Fibroblast of lung (primary cell): ENCODE measurements at regions not wholly inside any gene's neighbourhood (a gene's known extent, or its start where the extent isn't known, plus 50 kb on each side); places are given as distances from the start of the nearest gene placed in this dataset.

Source experiments
- DNase-seq, 2 donors: peaks; one replicate each; pipeline versions ENCODE4 v3.0.0 to v3.0.0-alpha.2; 2010; ENCODE audit warnings: low read depth in 2 of 2
- H2AFZ ChIP-seq: 2 replicates; pipeline ENCODE4 v1.5.1; 2012; ENCODE audit warnings: low read length, control low read depth, inconsistent platforms
- H3K27ac ChIP-seq: 2 replicates; pipeline ENCODE4 v1.5.1; 2011; ENCODE audit warnings: low read length, control low read depth; ENCODE audit not compliant: insufficient read depth
- H3K27me3 ChIP-seq: 2 replicates; pipeline ENCODE4 v1.5.1; 2011; ENCODE audit warnings: mild to moderate bottlenecking, low read length; ENCODE audit not compliant: control insufficient read depth, insufficient read depth
- H3K36me3 ChIP-seq: 2 replicates; pipeline ENCODE4 v1.5.1; 2011; ENCODE audit warnings: low read length; ENCODE audit not compliant: control insufficient read depth, insufficient read depth
- H3K4me1 ChIP-seq: 2 replicates; pipeline ENCODE4 v1.5.1; 2011; ENCODE audit warnings: low read length; ENCODE audit not compliant: control insufficient read depth, insufficient read depth; ENCODE audit errors: extremely low read depth
- H3K4me2 ChIP-seq: 2 replicates; pipeline ENCODE4 v1.5.1; 2011; ENCODE audit warnings: low read length, control low read depth; ENCODE audit not compliant: insufficient read depth; ENCODE audit errors: extremely low read depth
- H3K4me3 ChIP-seq, 4 experiments: fragments of 200-600 bp in 1 of 4; sonication (generic) in 1 of 4; replicated peaks in 1 of 4; 2 replicates each; pipeline ENCODE4 v1.5.1; 2011 to 2016; ENCODE audit warnings: low read length in 4 of 4, low read depth in 3 of 4, mild to moderate bottlenecking in 3 of 4, control low read depth in 2 of 4, inconsistent platforms in 1 of 4, mixed read lengths in 1 of 4; ENCODE audit not compliant: insufficient read depth in 1 of 4; ENCODE audit errors: control extremely low read depth in 1 of 4
- H3K79me2 ChIP-seq: 2 replicates; pipeline ENCODE4 v1.5.1; 2012; ENCODE audit warnings: mild to moderate bottlenecking, low read length, inconsistent platforms; ENCODE audit not compliant: control insufficient read depth, insufficient read depth
- H3K9ac ChIP-seq: 2 replicates; pipeline ENCODE4 v1.5.1; 2011; ENCODE audit warnings: mild to moderate bottlenecking, low read length, control low read depth; ENCODE audit not compliant: insufficient read depth
- H3K9me3 ChIP-seq: 2 replicates; pipeline ENCODE4 v1.5.1; 2012; ENCODE audit warnings: low read depth, low read length; ENCODE audit not compliant: control insufficient read depth, insufficient read depth
- H4K20me1 ChIP-seq: 2 replicates; pipeline ENCODE4 v1.5.1; 2011; ENCODE audit warnings: low read length; ENCODE audit not compliant: control insufficient read depth, insufficient read depth; ENCODE audit errors: extremely low read depth
- CTCF ChIP-seq, 2 donors: IDR thresholded peaks in 1 of 2; conservative IDR thresholded peaks in 1 of 2; 1 replicate in 1 of 2; 2 replicates in 1 of 2; pipeline ENCODE4 v1.5.1; 2011 to 2012; ENCODE audit warnings: low read length in 2 of 2, control low read depth in 1 of 2, inconsistent platforms in 1 of 2, low read depth in 1 of 2, mild to moderate bottlenecking in 1 of 2
- EZH2 ChIP-seq: IDR thresholded peaks from 2 replicates; pipeline ENCODE4 v1.5.1; 2012; ENCODE audit warnings: low read length, control low read depth, mild to moderate bottlenecking; ENCODE audit errors: missing control alignments

GRCh38 chr6:74283532-74283931 lies 587.5 kb downstream of the CD109 start:
- Histone ChIP-seq H3K79me2 (no peaks in the 10 kb centered on the region), H4K20me1 (no peaks in the 10 kb centered on the region), H3K36me3 (no peaks in the 10 kb centered on the region), H3K27ac (no peak overlapping the region), H3K9ac (no peak overlapping the region), H3K4me2 (no peak overlapping the region), H3K4me1 (no peaks in the 10 kb centered on the region), H3K27me3 (no peaks in the 10 kb centered on the region), H3K9me3 (no peaks in the 10 kb centered on the region), H2AFZ (no peak overlapping the region), H3K4me3 (no peak overlapping the region)
- DNase-seq: no peak
- TF ChIP-seq EZH2 (no peak), CTCF (conservative IDR thresholded peaks at IDR 0.05 in 1 of 2, IDR thresholded peaks at IDR 0.05 in 1 of 2; ENCODE audit: low read depth in 1 of 2, low read length in 2 of 2) (no peak)

- Histone ChIP-seq H2AFZ (no peak overlapping the region), H3K4me2 (no peak overlapping the region), H3K36me3 (no peaks in the 10 kb centered on the region), H3K4me1 (peaks cover 2% of the 10 kb centered on the region), H3K79me2 (no peaks in the 10 kb centered on the region), H3K27me3 (no peaks in the 10 kb centered on the region), H4K20me1 (no peaks in the 10 kb centered on the region), H3K9ac (no peak overlapping the region), H3K27ac (no peak overlapping the region), H3K9me3 (no peaks in the 10 kb centered on the region), H3K4me3 (no peak overlapping the region)
- no peak for DNase-seq
- no peak for TF ChIP-seq EZH2
- TF ChIP-seq CTCF (conservative IDR thresholded peaks at IDR 0.05 in 1 of 2, IDR thresholded peaks at IDR 0.05 in 1 of 2; ENCODE audit: low read depth in 1 of 2, low read length in 2 of 2): no peak
Observed at GRCh38 chr6:74282143-74282689, 586.2 kb downstream of the CD109 start.

- Histone ChIP-seq H3K4me2 (no peak overlapping the region), H4K20me1 (no peaks in the 10 kb centered on the region), H2AFZ (no peak overlapping the region), H3K79me2 (no peaks in the 10 kb centered on the region), H3K9me3 (no peaks in the 10 kb centered on the region), H3K27me3 (no peaks in the 10 kb centered on the region), H3K36me3 (no peaks in the 10 kb centered on the region), H3K27ac (no peak overlapping the region), H3K4me1 (peaks cover 2% of the 10 kb centered on the region), H3K4me3 (no peak overlapping the region), H3K9ac (no peak overlapping the region)
- TF ChIP-seq EZH2 (no peak), CTCF (conservative IDR thresholded peaks at IDR 0.05 in 1 of 2, IDR thresholded peaks at IDR 0.05 in 1 of 2; ENCODE audit: low read depth in 1 of 2, low read length in 2 of 2) (peak in 1 of 2 donors; percentile 25)
- DNase-seq: no peak
Observed at GRCh38 chr6:74280130-74280692, 584.2 kb downstream of the CD109 start.
